HCT116 (cell line): ENCODE measurements at regions not wholly inside any gene's neighbourhood (a gene's known extent, or its start where the extent isn't known, plus 50 kb on each side); places are given as distances from the start of the nearest gene placed in this dataset.

Experiments
- ATAC-seq: fragments of 200-7000 bp; cut with Tn5 transposase; 2 replicates; pipeline ENCODE4 v1.9.1; 2020; ENCODE audit warnings: mild to moderate bottlenecking, moderate library complexity
- BruUV-seq: library from RNA; stranded (reverse); fragments of 400-500 nt; replicated peaks from 2 replicates; lab custom pipeline; 2021; lab: Mats Ljungman, UMichigan
- CTCF ChIA-PET: fragments of 300-600 bp; sonication (Branson Sonifier 250); formaldehyde crosslinking; loops from one replicate; lab custom pipeline; 2021; ENCODE audit warnings: antibody characterized with exemption; lab: Charles Lee
- POLR2A ChIA-PET: fragments of 300-600, 350-600 bp; sonication (Branson Sonifier 250); formaldehyde crosslinking; loops from one replicate; lab custom pipeline; 2021; ENCODE audit warnings: antibody characterized with exemption; lab: Charles Lee
- RAD21 ChIA-PET, 2 experiments: fragments of 300-600 bp; sonication (Branson Sonifier 250); formaldehyde crosslinking; loops; one replicate each; lab custom pipeline; 2023; ENCODE audit warnings: low total read pairs in 2 of 2; ENCODE audit not compliant: uncharacterized antibody in 2 of 2, unreplicated experiment in 2 of 2, low non-redundant PET in 1 of 2; lab: Charles Lee
- DNase-seq: peaks from one replicate; pipeline ENCODE4 v3.0.0-alpha.2; 2010; ENCODE audit warnings: low read depth, low spot score
- H2AFZ ChIP-seq: fragments of 200-600 bp; shearing (Covaris generic), sonication (generic); 2 replicates; pipeline ENCODE4 v1.6.1; 2017; ENCODE audit warnings: low read depth, mixed run types, mixed read lengths, antibody characterized with exemption, low read length; ENCODE audit not compliant: poor library complexity, severe bottlenecking
- H3K27ac ChIP-seq: 2 replicates; pipeline ENCODE4 v1.5.1; 2012; ENCODE audit warnings: low read depth, low read length
- H3K27me3 ChIP-seq: fragments of 200-600 bp; sonication (generic); 2 replicates; pipeline ENCODE4 v1.6.1; 2016; ENCODE audit warnings: mixed run types, low read length, mixed read lengths; ENCODE audit not compliant: insufficient read depth
- H3K36me3 ChIP-seq, 2 experiments: fragments of 200-500 bp in 1 of 2; fragments of 200-600 bp in 1 of 2; sonication (Bioruptor generic) in 1 of 2; sonication (generic) in 1 of 2; 2 replicates each; pipeline versions ENCODE4 v1.5.1 to v1.6.1; 2014 to 2016; ENCODE audit warnings: low read length in 2 of 2, inconsistent platforms in 1 of 2, mixed read lengths in 1 of 2, mixed run types in 1 of 2; ENCODE audit not compliant: insufficient read depth in 2 of 2, control insufficient read depth in 1 of 2
- H3K4me1 ChIP-seq, 2 experiments: fragments of 200-600 bp in 1 of 2; sonication (generic) in 1 of 2; 2 replicates each; pipeline versions ENCODE4 v1.5.1 to v1.6.1; 2012 to 2017; ENCODE audit warnings: low read length in 2 of 2, inconsistent platforms in 1 of 2, mild to moderate bottlenecking in 1 of 2, mixed read lengths in 1 of 2, mixed run types in 1 of 2, moderate library complexity in 1 of 2; ENCODE audit not compliant: insufficient read depth in 2 of 2, control insufficient read depth in 1 of 2
- H3K4me2 ChIP-seq: fragments of 200-600 bp; sonication (generic); 2 replicates; pipeline ENCODE4 v1.6.1; 2017; ENCODE audit warnings: mixed run types, low read length, mixed read lengths
- H3K4me3 ChIP-seq, 2 experiments: fragments of 200-600 bp in 1 of 2; sonication (generic) in 1 of 2; replicated peaks in 1 of 2; 2 replicates each; pipeline ENCODE4 v1.5.1; 2011 to 2016; ENCODE audit warnings: low read length in 2 of 2, control low read depth in 1 of 2, low read depth in 1 of 2, mild to moderate bottlenecking in 1 of 2, mixed read lengths in 1 of 2, mixed run types in 1 of 2
- H3K79me2 ChIP-seq: fragments of 200-600 bp; sonication (generic); 2 replicates; pipeline ENCODE4 v1.6.1; 2017; ENCODE audit warnings: mild to moderate bottlenecking, mixed run types, low read length, moderate library complexity, mixed read lengths; ENCODE audit not compliant: insufficient read depth
- H3K9ac ChIP-seq: fragments of 200-600 bp; sonication (generic); 2 replicates; pipeline ENCODE4 v1.6.1; 2016; ENCODE audit warnings: low read length, mixed read lengths
- H3K9me2 ChIP-seq: fragments of 200-600 bp; sonication (generic), shearing (Covaris generic); 2 replicates; pipeline ENCODE4 v1.6.1; 2017; ENCODE audit warnings: mixed run types, mild to moderate bottlenecking, moderate library complexity; ENCODE audit not compliant: insufficient read depth
- H3K9me3 ChIP-seq, 2 experiments: fragments of 200-500 bp in 1 of 2; fragments of 200-600 bp in 1 of 2; sonication (Bioruptor generic) in 1 of 2; sonication (generic) in 1 of 2; 2 replicates each; pipeline ENCODE4 v1.6.1; 2014 to 2017; ENCODE audit warnings: low read length in 2 of 2, mixed read lengths in 2 of 2, inconsistent platforms in 1 of 2, low read depth in 1 of 2, mild to moderate bottlenecking in 1 of 2, mixed run types in 1 of 2, moderate library complexity in 1 of 2; ENCODE audit not compliant: control insufficient read depth in 1 of 2, insufficient read depth in 1 of 2
- H4K20me1 ChIP-seq: fragments of 200-600 bp; sonication (generic), shearing (Covaris generic); 2 replicates; pipeline ENCODE4 v1.6.1; 2017; ENCODE audit warnings: mixed run types, mild to moderate bottlenecking, moderate library complexity; ENCODE audit not compliant: insufficient read depth
- CBX3 ChIP-seq: IDR thresholded peaks from 2 replicates; pipeline ENCODE4 v1.6.1; 2012; ENCODE audit warnings: low read depth
- CEBPB ChIP-seq: IDR thresholded peaks from 2 replicates; pipeline ENCODE4 v1.6.1; 2012; ENCODE audit warnings: low read depth
- EGR1 ChIP-seq: IDR thresholded peaks from 2 replicates; pipeline ENCODE4 v1.6.1; 2012; ENCODE audit warnings: low read depth
- ELF1 ChIP-seq: IDR thresholded peaks from 2 replicates; pipeline ENCODE4 v1.6.1; 2012; ENCODE audit warnings: low read depth, borderline replicate concordance
- EZH2phosphoT487 ChIP-seq: fragments of 200-600 bp; IDR thresholded peaks from 2 replicates; pipeline ENCODE4 v1.6.1; 2018; ENCODE audit warnings: antibody characterized with exemption, borderline replicate concordance
- JUND ChIP-seq: IDR thresholded peaks from 2 replicates; pipeline ENCODE4 v1.6.1; 2012
- POLR2A ChIP-seq: IDR thresholded peaks from 2 replicates; pipeline ENCODE4 v1.7.0; 2011; ENCODE audit warnings: borderline replicate concordance; ENCODE audit not compliant: insufficient read depth, insufficient read length; ENCODE audit errors: extremely low read depth
- POLR2AphosphoS5 ChIP-seq: IDR thresholded peaks from 2 replicates; pipeline ENCODE4 v1.6.1; 2011; ENCODE audit warnings: mild to moderate bottlenecking, low read depth, low read length, moderate library complexity
- RAD21 ChIP-seq: IDR thresholded peaks from 2 replicates; pipeline ENCODE4 v1.6.1; 2012; ENCODE audit warnings: low read depth, mild to moderate bottlenecking
- SIN3A ChIP-seq: IDR thresholded peaks from 2 replicates; pipeline ENCODE4 v1.6.1; 2012; ENCODE audit warnings: low read depth
- SP1 ChIP-seq: IDR thresholded peaks from 2 replicates; pipeline ENCODE4 v1.6.1; 2012; ENCODE audit warnings: low read depth
- SRF ChIP-seq: IDR thresholded peaks from 2 replicates; pipeline ENCODE4 v1.6.1; 2012; ENCODE audit warnings: low read depth
- TCF7L2 ChIP-seq: IDR thresholded peaks from 2 replicates; pipeline ENCODE4 v1.7.0; 2011; ENCODE audit warnings: borderline replicate concordance, inconsistent platforms; ENCODE audit not compliant: insufficient read depth, insufficient read length; ENCODE audit errors: extremely low read depth
- YY1 ChIP-seq: IDR thresholded peaks from 2 replicates; pipeline ENCODE4 v1.6.1; 2011; ENCODE audit warnings: low read length, low read depth, moderate library complexity, mild to moderate bottlenecking; ENCODE audit not compliant: insufficient replicate concordance; ENCODE audit errors: extremely low read depth
- ZFX ChIP-seq: fragments of 450-650 bp; IDR thresholded peaks from 2 replicates; pipeline ENCODE4 v1.6.1; 2017
- ZNF274 ChIP-seq: fragments of 200-500 bp; sonication (Bioruptor generic); IDR thresholded peaks from 2 replicates; pipeline ENCODE4 v1.6.1; 2014; ENCODE audit warnings: mild to moderate bottlenecking, low read depth, low read length, inconsistent platforms
- intact Hi-C: fragments of 100-400 bp; cut with micrococcal nuclease; formaldehyde crosslinking; loops from 2 replicates; pipeline ENCODE4 v1.10.0; 2022
- TF ChIP-seq, protein P1 (sequence below): IDR thresholded peaks from 2 replicates; pipeline ENCODE4 v1.6.1; 2012
- TF ChIP-seq, protein P2 (sequence below): IDR thresholded peaks from 2 replicates; pipeline ENCODE4 v1.6.1; 2012
- TF ChIP-seq, protein P3 (sequence below), 3 experiments: fragments of 200-600 bp in 1 of 3; sonication (generic) in 1 of 3; IDR thresholded peaks in 2 of 3; conservative IDR thresholded peaks in 1 of 3; 2 replicates each; pipeline ENCODE4 v1.5.1; 2012 to 2017; ENCODE audit warnings: low read depth in 2 of 3, low read length in 2 of 3, antibody characterized with exemption in 1 of 3, borderline replicate concordance in 1 of 3, control low read depth in 1 of 3, mild to moderate bottlenecking in 1 of 3, mixed read lengths in 1 of 3, mixed run types in 1 of 3, moderate library complexity in 1 of 3; ENCODE audit not compliant: insufficient read depth in 1 of 3
- TF ChIP-seq, protein P4 (sequence below): IDR thresholded peaks from 2 replicates; pipeline ENCODE4 v1.6.1; 2011; ENCODE audit warnings: mild to moderate bottlenecking, low read length, moderate library complexity; ENCODE audit not compliant: insufficient replicate concordance; ENCODE audit errors: extremely low read depth

DNA sequence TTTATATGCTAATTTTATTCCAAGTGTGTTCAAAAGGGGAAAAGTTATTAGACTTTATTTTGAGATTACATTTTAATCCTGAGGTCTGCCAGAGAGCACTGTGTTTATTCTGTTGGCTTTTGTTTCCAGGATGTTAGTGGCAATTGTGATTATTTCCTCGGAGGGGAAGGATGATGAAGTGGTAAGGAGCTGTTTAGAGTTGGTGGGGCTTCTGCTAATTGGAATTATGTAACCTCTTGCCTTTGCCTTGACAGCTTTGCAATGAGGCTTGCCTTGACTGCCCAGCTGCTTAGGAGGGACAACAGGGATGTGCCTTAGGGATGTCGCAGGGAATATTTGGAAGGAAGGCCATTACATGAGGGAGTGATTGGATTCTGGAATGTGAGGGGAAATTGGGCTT lies 89.7 kb upstream of the E2F8 start:
- no peaks in the 10 kb centered on the region for H3K4me1 ChIP-seq
- H3K79me2 ChIP-seq = no peaks in the 10 kb centered on the region
- no peaks in the 10 kb centered on the region for H3K9me3 ChIP-seq
- H3K9me2 ChIP-seq = no peaks in the 10 kb centered on the region
- H4K20me1 ChIP-seq = no peaks in the 10 kb centered on the region
- no peak for DNase-seq
- H3K27ac ChIP-seq = no peak overlapping the region
- peaks cover 67% of the 10 kb centered on the region for H3K27me3 ChIP-seq
- ChIA-PET RAD21 (no interaction called here), CTCF (no interaction called here), POLR2A (no interaction called here)
- H3K4me3 ChIP-seq = no peak overlapping the region
- no peak overlapping the region for H3K9ac ChIP-seq
- no peak for TF ChIP-seq YY1
- TF ChIP-seq ZNF274 = no peak
- TF ChIP-seq POLR2A = no peak
- no peak for TF ChIP-seq TCF7L2
- no peak for TF ChIP-seq EZH2phosphoT487
- TF ChIP-seq CEBPB = no peak
- no peak for TF ChIP-seq CBX3
- TF ChIP-seq RAD21 = no peak
- TF ChIP-seq, protein P1, sequence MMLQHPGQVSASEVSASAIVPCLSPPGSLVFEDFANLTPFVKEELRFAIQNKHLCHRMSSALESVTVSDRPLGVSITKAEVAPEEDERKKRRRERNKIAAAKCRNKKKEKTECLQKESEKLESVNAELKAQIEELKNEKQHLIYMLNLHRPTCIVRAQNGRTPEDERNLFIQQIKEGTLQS = no peak
- no peak for TF ChIP-seq ELF1
- no peak for TF ChIP-seq SIN3A
- no peak for TF ChIP-seq POLR2AphosphoS5
- TF ChIP-seq JUND = no peak
- TF ChIP-seq, protein P2, sequence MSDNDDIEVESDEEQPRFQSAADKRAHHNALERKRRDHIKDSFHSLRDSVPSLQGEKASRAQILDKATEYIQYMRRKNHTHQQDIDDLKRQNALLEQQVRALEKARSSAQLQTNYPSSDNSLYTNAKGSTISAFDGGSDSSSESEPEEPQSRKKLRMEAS = no peak
- no peak for TF ChIP-seq EGR1
- TF ChIP-seq SRF = no peak
- TF ChIP-seq SP1 = no peak
- TF ChIP-seq, protein P3, sequence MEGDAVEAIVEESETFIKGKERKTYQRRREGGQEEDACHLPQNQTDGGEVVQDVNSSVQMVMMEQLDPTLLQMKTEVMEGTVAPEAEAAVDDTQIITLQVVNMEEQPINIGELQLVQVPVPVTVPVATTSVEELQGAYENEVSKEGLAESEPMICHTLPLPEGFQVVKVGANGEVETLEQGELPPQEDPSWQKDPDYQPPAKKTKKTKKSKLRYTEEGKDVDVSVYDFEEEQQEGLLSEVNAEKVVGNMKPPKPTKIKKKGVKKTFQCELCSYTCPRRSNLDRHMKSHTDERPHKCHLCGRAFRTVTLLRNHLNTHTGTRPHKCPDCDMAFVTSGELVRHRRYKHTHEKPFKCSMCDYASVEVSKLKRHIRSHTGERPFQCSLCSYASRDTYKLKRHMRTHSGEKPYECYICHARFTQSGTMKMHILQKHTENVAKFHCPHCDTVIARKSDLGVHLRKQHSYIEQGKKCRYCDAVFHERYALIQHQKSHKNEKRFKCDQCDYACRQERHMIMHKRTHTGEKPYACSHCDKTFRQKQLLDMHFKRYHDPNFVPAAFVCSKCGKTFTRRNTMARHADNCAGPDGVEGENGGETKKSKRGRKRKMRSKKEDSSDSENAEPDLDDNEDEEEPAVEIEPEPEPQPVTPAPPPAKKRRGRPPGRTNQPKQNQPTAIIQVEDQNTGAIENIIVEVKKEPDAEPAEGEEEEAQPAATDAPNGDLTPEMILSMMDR (IDR thresholded peaks at IDR 0.05 in 2 of 3, conservative IDR thresholded peaks at IDR 0.05 in 1 of 3; ENCODE audit: borderline replicate concordance in 1 of 3, insufficient read depth in 1 of 3, low read depth in 2 of 3, low read length in 2 of 3) = no peak
- no peak for TF ChIP-seq ZFX
- TF ChIP-seq, protein P4, sequence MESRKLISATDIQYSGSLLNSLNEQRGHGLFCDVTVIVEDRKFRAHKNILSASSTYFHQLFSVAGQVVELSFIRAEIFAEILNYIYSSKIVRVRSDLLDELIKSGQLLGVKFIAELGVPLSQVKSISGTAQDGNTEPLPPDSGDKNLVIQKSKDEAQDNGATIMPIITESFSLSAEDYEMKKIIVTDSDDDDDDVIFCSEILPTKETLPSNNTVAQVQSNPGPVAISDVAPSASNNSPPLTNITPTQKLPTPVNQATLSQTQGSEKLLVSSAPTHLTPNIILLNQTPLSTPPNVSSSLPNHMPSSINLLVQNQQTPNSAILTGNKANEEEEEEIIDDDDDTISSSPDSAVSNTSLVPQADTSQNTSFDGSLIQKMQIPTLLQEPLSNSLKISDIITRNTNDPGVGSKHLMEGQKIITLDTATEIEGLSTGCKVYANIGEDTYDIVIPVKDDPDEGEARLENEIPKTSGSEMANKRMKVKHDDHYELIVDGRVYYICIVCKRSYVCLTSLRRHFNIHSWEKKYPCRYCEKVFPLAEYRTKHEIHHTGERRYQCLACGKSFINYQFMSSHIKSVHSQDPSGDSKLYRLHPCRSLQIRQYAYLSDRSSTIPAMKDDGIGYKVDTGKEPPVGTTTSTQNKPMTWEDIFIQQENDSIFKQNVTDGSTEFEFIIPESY = no peak
- BruUV-seq = no TSS peak
- H2AFZ ChIP-seq = no peak overlapping the region
- no peak overlapping the region for H3K4me2 ChIP-seq
- no peaks in the 10 kb centered on the region for H3K36me3 ChIP-seq
- ATAC-seq = no peak
- intact Hi-C loops = no loop called here
